Ramos (cell line): ENCODE measurements at regions not wholly inside any gene's neighbourhood (a gene's known extent, or its start where the extent isn't known, plus 50 kb on each side); places are given as distances from the start of the nearest gene placed in this dataset.
"Not testable (repeated sequence)": the region's sequence is repeated elsewhere in the genome, so short reads cannot be mapped to it uniquely, and the experiment has no call there.

Experiments used
- in situ Hi-C: fragments of 300-500 bp; cut with MboI; formaldehyde crosslinking; loops from one replicate; pipeline ENCODE4 v1.14.3; 2022; ENCODE audit warnings: low sequenced_read_pairs; ENCODE audit not compliant: unreplicated experiment

DNA sequence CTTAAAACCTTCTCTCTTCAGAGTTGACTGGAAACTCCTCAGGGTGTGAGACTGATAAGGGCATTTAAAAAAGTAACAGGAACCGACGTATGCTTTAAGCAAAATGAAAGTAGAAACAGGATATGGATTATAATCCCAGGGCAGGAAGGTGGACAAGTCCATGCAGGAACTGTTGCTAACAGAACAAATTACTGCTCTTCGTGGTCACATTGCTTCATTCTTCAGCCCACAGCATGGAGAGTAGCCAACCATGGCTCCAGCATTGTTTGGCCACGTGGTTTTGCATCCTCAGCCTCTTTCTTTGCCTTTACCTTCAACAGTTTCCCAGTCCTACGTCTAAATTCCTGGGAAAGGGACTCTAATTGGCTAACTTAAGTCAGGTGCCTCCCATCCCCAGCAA lies 563.1 kb upstream of the ISX start:
- in situ Hi-C loops = no loop called here

DNA sequence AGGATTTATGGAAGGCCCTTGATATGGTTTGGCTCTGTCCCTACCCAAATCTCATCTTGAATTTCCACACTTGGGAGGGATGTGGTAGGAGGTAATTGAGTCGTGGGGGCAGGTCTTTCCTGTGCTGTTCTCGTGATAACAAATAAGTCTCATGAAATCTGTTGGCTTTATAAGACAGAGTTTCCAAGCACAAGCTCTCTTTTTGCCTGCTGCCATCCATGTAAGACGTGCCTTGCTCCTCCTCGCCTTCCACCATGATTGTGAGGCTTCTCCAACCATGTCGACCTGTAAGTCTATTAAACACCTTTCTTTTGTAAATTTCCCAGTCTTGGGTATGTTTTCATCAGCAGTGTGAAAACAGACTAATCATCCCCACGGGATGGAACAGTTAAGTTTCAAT lies 557.2 kb upstream of the ISX start:
- in situ Hi-C loops = no loop called here

DNA sequence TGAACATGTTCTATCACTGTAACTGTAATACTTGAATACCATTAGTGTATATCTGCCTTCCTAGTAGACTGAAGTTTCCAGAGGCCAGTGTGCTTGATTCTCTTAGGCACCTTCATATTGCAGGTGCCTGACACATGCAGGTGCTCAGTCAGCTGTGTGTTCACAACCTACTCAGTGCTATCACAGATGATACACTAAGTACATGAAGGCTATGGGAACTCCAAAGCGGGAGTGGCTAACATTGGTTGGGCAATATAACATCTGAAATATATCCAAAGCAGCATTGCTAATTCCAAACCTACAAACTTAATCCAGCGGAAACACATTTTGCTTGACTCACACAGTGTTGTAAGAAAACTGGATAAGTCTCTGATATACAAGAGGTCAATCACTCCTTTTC lies 539.3 kb upstream of the ISX start:
- in situ Hi-C loops = no loop called here

DNA sequence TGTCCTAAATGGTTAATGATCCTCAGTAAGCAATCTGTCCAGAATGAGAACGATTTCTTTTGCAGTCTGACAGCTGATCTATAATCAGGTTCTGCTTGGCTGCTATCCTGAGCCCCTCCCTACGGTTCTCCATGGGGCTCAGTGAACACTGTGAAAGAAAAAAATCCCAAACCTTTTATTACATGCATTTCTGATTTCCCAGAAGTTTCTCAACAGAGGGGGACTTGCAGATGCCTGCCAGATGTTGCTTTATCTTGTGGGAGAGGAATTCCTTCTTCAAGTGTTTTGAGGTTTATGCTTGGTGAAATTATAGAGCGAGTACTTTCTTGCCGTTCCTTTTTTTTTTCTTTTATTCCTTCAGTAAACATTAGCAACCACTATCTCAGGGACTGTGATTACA lies 531.9 kb upstream of the ISX start:
- in situ Hi-C loops = no loop called here

DNA sequence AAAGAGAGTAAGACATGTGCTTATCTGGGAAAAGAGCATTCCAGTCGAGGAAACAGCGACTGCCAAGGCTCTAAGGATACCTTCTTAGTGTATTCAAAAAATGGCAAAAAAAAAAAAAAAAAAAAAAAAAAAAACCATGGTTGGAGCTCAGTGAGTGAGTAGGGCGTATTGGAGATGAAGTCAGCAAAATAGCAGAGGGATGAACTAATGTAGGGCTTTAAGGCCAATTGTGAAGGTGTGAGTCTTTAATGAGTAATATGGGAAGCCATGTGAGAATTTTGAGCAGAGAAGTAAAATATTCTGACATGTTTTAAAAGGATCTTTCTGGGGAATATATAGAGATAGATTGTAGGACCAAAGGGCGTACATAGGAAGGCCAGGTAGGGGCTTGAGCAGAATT lies 498.6 kb upstream of the ISX start:
- in situ Hi-C loops = no loop called here

DNA sequence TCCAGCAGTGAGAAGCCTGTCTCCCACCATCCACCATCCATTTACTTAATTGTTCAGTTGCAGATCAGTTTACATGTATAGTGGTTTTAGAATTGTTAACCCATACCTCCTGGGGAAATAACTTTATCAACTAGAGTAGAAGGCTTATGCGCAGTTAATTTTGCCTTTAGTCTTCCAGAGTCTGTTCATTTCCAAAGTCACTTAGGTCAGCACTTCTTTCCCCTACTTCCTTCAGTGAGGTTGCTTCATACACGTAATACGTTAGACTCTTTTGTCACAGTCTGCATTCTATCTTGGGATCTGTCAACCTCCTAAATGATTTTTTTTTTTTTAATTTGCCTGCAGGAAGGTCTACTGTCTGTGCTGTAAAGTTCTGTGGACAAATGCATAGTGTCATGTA lies 495.6 kb upstream of the ISX start:
- in situ Hi-C loops = no loop called here

DNA sequence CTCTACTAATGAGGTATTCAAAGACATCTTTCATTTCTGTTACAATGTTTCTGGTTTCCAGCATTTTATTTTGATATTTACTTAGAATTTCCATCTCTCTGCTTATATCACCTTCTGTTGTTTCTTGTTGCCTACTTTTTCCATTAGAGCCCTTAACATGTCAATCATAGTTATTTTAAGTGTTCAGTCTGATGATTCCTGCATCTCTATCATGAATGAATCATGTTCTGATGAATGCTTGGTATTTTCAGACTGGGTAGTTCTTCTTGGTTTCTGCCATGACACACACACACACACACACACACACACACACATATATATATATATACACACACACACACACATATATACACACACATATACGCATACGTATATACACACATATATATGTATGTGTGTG lies 486.4 kb upstream of the ISX start:
- in situ Hi-C loops = no loop called here

DNA sequence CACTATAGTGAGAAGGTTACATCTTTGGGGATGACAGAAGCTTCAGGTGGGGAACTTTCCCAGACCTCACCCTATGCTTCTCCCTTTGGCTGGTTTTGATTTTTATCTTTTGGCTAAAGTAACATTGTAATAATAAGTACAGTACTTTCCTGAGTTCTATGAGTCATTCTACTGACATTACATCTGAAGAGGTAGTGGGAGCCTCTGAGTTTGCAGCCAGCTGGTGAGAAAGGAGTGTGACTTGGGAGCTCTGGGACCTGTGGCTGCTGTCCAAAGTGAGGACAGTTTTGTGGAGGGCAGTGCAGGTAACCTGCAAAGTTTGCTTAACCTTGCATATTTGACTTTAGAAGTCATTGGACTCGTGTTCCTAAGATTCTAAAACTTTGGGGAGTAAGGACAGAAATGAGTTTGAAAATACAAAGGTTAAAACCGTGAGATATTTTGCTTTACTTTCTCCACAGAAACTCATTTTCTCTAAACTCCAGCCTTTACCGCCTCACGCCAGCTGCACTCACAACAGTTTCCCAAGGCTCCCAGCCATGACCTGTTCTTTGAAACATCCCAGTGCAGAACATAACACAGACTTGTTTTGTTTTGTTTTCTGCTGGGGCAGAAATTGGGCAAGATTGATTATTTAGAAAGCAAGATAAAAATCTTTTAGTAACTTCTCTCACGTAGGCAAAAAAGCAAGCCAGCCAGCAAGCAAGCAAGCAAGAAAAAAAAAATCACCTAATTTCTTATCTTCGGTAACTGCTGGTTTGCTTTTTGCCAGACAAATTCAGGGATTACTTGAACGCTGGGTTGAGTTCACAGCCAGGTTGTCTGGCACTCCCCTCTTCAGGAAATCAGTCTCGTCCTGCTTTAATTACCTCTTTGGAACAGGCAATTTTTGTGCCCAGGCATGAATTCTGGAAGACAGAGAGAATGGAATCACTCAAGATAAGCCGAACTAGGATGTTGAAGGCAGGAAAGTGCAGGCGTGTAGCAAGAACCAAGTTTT lies 478.3 kb upstream of the ISX start:
- in situ Hi-C loops = no loop called here

DNA sequence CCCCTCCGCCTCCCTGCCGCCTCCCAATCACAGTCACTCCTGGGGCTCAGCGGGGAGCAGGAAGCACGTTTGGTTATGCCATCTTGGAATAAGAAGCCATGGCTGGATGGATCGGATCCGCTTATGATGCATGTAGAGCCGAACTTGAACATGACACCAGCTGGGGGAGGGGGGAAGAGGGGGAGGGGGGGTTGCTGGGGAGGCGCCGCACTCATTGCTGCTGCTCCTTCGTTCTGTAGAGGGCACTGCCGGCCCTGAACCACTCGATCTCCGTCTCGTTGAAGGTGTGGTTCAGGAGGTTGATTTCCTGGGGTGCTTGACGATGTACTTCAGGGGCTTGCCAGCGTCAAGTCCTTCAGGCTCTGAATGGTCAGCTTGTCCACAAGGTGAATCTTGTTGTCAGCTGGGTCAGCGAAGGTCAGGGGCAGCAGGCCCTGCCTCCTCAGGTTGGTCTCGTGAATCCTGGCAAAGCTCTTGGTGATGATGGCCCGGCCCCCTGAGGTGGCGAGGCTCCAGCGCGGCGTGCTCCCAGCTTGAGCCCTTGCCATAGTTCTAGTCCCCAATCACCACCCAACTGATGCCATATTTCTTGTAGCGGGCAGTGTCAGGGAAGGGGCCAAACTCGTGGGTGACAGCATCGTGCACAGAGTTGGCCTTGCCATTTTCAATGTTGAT lies 476.9 kb upstream of the ISX start:
- in situ Hi-C loops = no loop called here

DNA sequence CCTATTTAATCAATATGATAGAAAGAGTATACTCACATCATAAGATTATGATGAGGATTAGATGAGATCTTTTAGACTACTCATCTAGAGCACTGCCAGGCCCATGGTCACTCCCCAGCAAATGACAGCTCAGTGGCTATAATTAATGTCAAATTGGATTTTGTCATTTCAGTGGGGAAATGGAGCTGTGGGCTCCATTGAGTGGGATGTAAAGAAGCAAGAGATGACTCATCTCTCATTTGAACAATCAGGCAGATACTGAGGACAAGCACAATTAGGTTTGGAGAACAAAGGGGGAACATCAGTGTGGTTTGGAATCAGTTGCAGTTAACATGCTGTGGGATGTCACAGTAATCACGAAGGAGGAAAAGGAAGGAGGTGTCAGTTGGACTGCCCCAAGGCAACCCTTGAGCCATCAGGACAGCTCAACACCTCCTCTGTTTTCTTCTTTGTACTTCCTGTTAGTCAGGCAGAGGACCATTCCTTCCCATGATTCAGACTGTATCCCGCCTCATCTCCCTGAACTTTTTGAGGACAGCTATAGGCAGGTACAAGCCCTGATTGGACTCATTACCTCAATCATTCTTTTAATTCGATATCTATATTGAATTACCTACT lies 473.7 kb upstream of the ISX start:
- in situ Hi-C loops = no loop called here

DNA sequence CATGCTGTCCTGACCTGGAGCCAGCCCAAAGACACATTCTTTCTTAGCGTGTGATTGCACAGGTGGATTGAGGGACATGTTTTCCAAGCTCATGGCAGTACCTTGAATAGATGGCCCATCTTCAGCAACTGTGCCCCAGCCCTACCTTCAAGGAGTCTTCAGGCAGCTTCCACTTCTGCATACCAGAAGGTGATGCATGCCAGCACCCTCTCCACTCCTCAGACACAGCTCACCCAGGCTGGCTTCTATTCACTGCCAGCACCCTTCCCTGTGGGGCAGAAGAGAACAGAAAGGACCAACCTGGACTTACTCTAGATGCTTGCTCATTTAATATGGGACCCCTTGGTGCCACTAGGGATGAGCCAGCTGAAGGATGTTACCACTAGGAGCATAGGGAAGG lies 466.4 kb upstream of the ISX start:
- in situ Hi-C loops = no loop called here

DNA sequence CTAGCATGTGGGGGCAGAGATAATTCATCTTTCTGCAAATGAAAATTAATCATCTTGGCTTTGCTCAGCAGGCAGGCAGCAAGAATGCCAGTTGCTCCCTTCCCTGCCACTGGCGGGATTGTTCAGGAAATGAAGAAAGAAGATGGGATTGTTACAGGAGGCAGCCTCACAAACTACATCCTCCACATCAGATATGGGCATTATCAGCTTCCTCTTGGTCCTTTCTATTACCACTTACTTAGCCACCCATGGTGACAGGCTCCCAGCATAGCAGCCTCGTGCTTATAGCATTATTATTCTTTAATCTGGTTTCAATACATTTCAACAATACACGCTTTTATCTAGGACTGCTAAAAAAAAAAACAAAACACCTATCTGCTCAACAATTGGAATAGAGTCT lies 461.6 kb upstream of the ISX start:
- in situ Hi-C loops = no loop called here

DNA sequence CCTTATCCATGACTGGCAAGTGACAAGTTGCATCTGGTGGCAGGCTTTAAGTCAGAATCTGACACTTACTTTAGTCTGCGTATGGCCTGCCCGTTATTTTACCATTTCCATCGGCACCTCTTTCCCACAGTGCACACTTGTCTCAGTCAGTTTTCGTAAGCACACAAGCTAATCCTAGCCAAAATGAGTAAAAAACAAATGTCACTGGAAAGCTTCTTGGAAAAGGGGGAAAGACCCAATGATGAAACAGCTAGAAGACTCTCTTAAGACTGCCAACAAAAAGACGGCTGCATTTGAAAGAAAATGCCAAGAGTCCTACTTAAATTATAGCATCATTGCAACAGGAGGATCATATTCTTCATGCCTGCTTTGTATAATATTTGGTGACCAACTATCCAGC lies 457.9 kb upstream of the ISX start:
- in situ Hi-C loops = no loop called here

DNA sequence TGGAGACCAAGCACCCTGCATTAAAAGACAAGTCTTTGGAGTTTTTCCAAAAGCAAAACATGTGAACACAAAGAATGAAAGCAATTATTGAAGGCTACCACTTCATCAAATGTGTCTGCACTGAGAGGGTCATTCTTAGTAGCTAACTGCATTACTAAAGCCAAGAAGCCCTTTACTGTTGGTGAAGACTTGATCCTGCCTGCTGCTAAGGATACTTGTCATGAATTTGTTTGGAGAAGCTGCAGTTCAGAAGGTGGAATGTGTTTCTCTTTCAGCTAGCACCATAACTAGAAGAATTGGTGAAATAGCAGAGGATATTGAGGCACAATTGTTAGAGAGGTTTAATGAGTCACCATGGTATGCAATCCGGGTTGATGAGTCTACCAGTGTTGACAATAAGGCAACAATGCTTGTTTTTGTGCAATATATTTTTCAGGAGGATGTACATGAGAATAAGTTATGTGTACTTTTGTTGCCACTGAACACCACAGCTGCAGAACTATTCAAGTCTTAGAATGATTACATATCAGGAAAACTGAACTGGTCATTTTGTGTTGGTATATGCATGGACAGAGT lies 457.3 kb upstream of the ISX start:
- in situ Hi-C loops = no loop called here

DNA sequence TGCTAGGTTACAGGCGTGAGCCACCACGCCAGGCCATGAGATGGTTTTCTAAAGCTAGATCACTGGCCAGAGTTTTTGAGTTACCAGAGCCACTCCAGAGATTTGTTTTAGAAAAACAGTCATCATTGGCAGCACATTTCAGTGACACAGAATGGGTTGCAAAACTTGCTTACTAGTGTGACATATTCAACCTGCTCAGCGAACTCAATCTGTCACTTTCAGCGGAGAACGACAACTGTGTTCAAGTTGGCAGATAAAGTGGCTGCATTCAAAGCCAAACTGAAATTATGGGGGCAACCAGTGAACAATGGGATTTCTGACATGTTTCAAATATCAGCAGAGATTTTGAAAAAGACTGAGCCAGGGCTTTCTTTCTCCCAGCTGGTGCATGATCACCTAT lies 456.3 kb upstream of the ISX start:
- in situ Hi-C loops = no loop called here

DNA sequence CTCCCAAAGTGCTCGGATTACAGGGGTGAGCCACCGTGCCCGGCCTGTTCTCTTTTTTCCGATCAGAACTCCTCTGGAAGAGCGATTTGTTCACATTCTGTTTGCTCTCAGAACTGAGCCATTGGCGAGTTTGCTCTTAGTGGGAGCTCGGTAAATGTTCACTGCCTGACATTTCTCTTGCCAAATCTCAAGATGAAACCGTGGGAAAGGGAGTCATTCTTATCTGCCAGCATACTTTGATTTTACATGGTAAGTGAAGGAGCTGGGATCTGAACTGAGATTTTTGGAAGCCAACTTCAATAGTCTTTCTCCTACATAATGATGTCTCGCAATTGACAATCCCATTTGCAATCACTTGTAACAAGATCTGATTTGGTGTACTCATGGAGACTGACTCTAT lies 445.8 kb upstream of the ISX start:
- in situ Hi-C loops = no loop called here

DNA sequence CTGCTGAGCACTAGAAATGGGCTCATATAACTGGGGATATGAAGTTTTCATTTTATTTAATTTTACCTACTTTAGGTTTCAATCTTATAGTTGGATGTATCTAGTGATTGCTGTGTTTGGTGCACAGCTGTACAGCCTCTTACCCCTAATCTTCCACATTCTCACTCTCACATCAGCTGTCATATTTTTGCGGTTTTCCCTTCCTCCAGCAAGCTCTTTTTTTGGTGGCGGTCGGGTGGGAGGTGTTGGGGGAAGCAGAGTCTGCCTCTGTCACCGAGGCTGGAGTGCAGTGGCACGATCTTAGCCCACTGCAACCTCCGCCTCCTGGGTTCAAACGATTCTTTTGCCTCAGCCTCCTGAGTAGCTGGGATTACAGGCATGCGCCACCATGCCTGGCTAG lies 445.1 kb upstream of the ISX start:
- in situ Hi-C loops = no loop called here

DNA sequence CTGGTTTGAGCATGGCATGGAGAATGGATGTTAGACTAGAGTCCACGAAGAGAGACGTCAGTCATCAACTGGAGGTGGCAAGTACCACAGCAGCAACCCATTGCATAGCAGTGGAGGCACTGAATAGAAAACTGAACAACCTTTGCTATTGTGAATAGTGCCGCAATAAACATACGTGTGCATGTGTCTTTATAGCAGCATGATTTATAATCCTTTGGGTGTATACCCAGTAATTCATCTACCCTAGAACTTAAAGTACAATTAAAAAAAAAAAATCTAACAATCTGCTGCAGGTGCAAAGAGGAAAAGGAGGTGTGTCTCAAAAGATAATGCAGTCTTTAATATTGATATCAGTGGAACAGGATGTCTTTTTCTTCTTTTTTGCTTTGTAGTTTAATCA lies 443.4 kb upstream of the ISX start:
- in situ Hi-C loops = no loop called here

DNA sequence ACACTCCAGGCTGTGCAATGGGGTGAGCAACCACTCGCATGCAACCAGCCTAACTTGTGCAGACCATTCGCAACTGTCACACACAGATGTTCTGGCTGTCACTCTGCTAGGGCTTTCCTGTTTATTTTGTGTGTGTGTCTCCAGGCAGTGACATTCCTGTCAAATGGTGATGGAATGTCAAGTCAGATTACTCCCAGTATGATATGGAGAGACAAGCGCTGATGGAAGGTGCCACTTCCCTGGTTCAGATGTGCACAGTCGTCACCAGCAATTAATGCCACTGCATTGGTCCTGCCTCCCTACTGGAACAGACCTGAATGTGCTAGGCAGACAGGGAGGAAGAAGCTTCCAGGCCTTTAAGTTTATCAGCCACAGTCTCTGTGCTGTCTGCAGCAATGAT lies 442.4 kb upstream of the ISX start:
- in situ Hi-C loops = no loop called here

DNA sequence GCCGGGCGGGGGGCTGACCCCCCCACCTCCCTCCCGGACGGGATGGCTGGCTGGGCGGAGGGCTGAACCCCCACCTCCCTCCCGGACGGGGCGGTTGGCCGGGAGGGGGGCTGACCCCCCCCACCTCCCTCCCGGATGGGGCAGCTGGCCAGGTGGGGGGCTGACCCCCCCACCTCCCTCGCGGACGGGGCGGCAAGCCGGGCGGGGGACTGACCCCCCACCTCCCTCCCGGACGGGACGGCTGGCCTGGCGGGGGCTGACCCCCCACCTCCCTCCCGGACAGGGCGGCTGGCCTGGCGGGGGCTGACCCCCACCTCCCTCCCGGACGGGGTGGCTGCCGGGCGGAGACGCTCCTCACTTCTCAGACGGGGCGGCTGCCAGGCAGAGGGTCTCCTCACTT lies 440.1 kb upstream of the ISX start:
- in situ Hi-C loops = not testable (repeated sequence)

DNA sequence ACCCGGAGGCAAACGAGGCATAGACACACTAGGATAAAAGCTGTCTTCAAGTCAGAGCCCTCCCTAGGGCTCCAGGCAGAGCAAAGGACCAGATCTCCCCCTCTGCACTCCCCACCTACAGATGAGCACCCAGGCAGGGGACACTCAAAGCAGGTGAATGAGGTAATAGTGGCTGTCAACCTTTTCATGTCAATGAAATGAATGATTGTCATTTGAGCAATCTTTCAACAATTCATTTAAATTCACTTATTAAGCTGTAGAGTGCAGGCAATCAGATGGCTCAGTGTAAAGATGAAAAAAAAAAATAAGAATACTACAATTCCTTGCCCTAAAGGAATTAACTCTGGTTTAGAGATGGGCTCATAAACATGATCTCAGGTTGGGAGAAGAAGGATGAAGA lies 427.8 kb upstream of the ISX start:
- in situ Hi-C loops = no loop called here
